ENCODE measurements at regions not wholly inside any gene's neighbourhood (a gene's known extent, or its start where the extent isn't known, plus 50 kb on each side); places are given as distances from the start of the nearest gene placed in this dataset.

DNA sequence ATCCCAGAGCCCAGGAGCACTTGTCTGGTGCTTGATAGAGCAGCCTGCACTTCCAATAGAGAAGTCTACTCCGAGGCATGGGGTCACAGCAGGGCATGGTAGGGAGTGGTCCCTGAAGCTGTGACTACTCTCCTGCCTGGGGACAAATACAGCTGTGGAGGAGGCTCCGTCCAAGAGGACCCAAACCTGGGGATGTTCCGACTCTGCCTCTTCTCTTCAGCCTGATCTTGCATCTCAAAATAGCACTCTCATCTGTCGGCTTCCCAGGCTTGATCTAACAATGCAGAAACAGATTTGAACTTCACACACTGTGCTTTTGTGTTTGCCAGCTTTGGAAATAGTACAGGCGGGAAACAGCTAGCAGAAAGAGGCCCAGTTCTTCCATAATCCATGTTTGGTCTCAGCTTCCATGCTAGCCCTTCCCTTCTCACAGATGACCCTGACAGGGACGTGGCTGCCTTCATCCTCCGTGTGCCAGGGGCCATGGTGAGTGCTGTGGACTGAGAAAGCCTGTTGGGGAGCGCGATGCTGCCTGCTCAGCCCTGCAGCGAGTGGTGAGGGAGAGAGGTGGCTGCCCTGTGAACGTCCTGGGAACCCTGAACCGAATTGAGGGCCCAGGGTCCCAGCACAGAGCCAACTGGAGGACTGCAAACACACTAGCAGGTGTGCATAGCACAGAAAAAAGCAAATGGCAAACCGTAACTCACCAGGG is 150.3 kb upstream of the GPR12 start:
- intact Hi-C loops (cut with DNase I; ENCODE audit: low total_unique reads), result no loop called here
- H3K4me3 ChIP-seq, result no peak overlapping the region
- no peaks in the 10 kb centered on the region for H3K36me3 ChIP-seq
- no peaks in the 10 kb centered on the region for H3K9me3 ChIP-seq
- TF ChIP-seq POLR2AphosphoS5 (IDR thresholded peaks at IDR 0.05), result no peak
- TF ChIP-seq POLR2A (IDR thresholded peaks at IDR 0.05), result no peak
- TF ChIP-seq, protein P1, sequence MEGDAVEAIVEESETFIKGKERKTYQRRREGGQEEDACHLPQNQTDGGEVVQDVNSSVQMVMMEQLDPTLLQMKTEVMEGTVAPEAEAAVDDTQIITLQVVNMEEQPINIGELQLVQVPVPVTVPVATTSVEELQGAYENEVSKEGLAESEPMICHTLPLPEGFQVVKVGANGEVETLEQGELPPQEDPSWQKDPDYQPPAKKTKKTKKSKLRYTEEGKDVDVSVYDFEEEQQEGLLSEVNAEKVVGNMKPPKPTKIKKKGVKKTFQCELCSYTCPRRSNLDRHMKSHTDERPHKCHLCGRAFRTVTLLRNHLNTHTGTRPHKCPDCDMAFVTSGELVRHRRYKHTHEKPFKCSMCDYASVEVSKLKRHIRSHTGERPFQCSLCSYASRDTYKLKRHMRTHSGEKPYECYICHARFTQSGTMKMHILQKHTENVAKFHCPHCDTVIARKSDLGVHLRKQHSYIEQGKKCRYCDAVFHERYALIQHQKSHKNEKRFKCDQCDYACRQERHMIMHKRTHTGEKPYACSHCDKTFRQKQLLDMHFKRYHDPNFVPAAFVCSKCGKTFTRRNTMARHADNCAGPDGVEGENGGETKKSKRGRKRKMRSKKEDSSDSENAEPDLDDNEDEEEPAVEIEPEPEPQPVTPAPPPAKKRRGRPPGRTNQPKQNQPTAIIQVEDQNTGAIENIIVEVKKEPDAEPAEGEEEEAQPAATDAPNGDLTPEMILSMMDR (IDR thresholded peaks at IDR 0.05 in 8 of 11, conservative IDR thresholded peaks at IDR 0.05 in 3 of 11), result no peak
- H3K27me3 ChIP-seq (replicated peaks in 1 of 7), result peaks cover 0 to 36% (median 0%) of the 10 kb centered on the region in 7 donors
- H3K4me1 ChIP-seq, result peaks cover 0 to 4% (median 0%) of the 10 kb centered on the region in 6 donors
- no peak for DNase-seq
- WGBS, 5 donors, result 68 to 83% (median 76%) methylated on average over 12 to 13 of the region's 13 CpGs
- H3K27ac ChIP-seq, result no peak overlapping the region

DNA sequence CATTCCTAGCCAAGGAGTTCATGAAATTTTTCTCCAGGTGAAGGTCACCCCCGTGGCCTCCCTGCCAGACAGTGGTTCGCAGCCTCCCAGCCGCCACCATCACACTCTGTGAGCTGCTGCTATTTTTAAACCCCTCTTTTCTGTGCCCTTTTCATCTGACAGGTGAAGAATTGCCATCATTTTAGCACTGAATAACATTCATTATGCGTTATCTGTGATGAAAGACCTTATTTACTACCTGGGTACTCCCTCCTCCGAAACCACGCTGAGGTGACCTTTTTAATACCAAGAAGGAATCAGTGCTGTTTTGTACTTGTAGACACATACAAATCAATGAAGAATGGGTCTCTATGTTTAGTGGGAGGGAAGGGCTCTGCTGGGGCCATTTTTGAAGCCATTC is 148.9 kb upstream of the GPR12 start:
- peaks cover 0 to under 1% (median 0%) of the 10 kb centered on the region in 6 donors for H3K4me1 ChIP-seq
- peaks cover 0 to 36% (median 0%) of the 10 kb centered on the region in 7 donors for H3K27me3 ChIP-seq (replicated peaks in 1 of 7)
- no peaks in the 10 kb centered on the region for H3K9me3 ChIP-seq
- intact Hi-C loops (cut with DNase I; ENCODE audit: low total_unique reads), result no loop called here
- TF ChIP-seq POLR2AphosphoS5 (IDR thresholded peaks at IDR 0.05) (no peak), POLR2A (IDR thresholded peaks at IDR 0.05) (no peak)
- TF ChIP-seq, protein P1 (IDR thresholded peaks at IDR 0.05 in 8 of 11, conservative IDR thresholded peaks at IDR 0.05 in 3 of 11), result no peak
- no peak overlapping the region for H3K27ac ChIP-seq
- WGBS, 5 donors, result 70 to 87% (median 77%) methylated on average over 6 of the region's 6 CpGs
- DNase-seq, result no peak
- H3K36me3 ChIP-seq, result no peaks in the 10 kb centered on the region
- no peak overlapping the region for H3K4me3 ChIP-seq

DNA sequence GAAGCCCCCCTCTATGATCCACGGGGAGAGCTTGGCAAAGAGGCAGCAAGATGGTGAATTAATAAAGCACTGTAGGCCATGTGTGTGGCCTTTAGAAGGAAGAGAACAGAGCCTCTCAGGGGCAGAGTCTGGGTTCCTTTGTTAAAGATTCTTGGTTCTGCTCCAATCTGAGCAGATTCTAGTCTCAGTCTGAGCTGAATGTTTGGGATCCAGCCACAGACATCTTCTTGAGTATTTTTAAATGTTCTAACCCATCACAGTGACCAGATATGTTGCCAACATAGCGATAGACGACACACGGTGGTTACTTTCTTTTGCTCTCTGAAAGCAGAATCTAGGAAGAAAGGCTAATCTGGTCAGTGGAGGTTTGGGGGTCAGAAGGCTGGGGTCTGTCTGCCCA is 147.5 kb upstream of the GPR12 start:
- no peak overlapping the region for H3K27ac ChIP-seq
- 60 to 83% (median 76%) methylated on average over 4 of the region's 4 CpGs for WGBS, 5 donors
- no peaks in the 10 kb centered on the region for H3K9me3 ChIP-seq
- intact Hi-C loops (cut with DNase I; ENCODE audit: low total_unique reads), result no loop called here
- H3K4me1 ChIP-seq, result no peaks in the 10 kb centered on the region
- no peak overlapping the region for H3K4me3 ChIP-seq
- H3K36me3 ChIP-seq, result no peaks in the 10 kb centered on the region
- no peak for TF ChIP-seq POLR2A (IDR thresholded peaks at IDR 0.05)
- H3K27me3 ChIP-seq (replicated peaks in 1 of 7), result peaks cover 0 to 36% (median 0%) of the 10 kb centered on the region in 7 donors
- DNase-seq, result no peak

DNA sequence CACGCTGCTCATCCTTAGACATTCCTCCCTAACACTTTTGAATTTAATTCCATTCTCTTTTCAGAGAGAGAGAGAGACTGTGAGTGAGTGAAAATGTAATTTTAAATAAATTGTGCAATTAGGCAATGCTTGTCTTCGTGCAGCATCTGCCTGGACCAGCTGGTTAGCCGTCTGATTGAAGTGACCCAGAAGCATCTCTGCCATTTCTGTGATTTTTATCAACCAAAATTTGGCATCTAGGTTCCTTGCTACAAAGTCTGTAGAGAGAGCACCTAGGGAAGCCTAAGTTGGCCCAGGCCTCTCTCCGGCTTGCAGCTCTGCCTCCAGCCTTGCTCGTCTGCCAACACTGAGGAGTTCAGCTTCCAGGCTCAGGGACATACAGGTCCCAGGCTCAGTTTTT is 138.6 kb upstream of the GPR12 start:
- Histone ChIP-seq H3K27ac (no peak overlapping the region), H3K27me3 (replicated peaks in 1 of 7) (peaks cover 0 to 59% (median 3%) of the 10 kb centered on the region in 7 donors), H3K9me3 (no peaks in the 10 kb centered on the region), H3K36me3 (no peaks in the 10 kb centered on the region), H3K4me1 (no peaks in the 10 kb centered on the region), H3K4me3 (no peak overlapping the region)
- WGBS, 5 donors, result 67 to 85% (median 81%) methylated on average over 5 of the region's 5 CpGs
- intact Hi-C loops (cut with DNase I; ENCODE audit: low total_unique reads), result no loop called here
- TF ChIP-seq POLR2A (IDR thresholded peaks at IDR 0.05), result no peak
- no peak for TF ChIP-seq POLR2AphosphoS5 (IDR thresholded peaks at IDR 0.05)
- TF ChIP-seq, protein P1 (IDR thresholded peaks at IDR 0.05 in 8 of 11, conservative IDR thresholded peaks at IDR 0.05 in 3 of 11), result no peak
- no peak for DNase-seq
